ENCODE measurements at regions not wholly inside any gene's neighbourhood (a gene's known extent, or its start where the extent isn't known, plus 50 kb on each side); places are given as distances from the start of the nearest gene placed in this dataset.

DNA sequence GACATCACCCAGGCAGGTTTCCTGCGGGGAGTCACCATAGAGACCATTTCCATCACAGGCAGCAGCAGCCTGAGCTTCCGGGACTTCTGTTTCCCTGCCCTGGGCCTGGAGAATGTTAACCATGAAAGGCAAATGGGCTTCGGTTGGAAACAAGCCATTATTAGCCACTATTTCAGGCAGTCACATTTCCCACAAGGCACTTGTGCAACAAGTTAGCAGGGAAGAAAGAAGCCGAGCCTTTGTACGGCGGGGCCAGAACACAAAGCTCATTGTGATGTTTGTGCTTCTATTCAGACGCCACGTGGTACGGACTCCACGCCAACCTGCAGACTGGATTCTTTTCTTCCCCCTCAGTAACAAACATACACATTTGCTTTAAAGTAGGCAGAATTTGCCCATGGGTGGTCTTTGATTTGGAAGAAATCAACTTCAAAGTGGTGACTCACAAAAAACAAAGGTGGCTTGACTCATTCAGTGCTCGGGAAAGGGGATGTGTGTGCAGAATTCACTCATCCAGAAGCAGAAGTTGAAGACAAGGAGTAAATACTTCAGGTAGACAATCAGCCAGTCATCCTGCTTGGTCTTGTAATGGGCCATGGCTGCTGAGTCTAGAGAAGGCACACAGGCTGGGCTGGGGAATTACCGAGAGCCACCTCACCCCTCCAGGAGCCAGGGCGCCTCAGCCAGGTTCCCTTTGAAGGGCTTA lies 154.2 kb upstream of the PRMT8 start:
- DNase-seq (ENCODE audit: low spot score): no peak

- DNase-seq (ENCODE audit: low spot score): no peak
Measured at GRCh38 chr12:3337944-3338343, 153.1 kb upstream of the PRMT8 start.

GRCh38 chr12:3339221-3339620 lies 151.8 kb upstream of the PRMT8 start:
- no peak for DNase-seq (ENCODE audit: low spot score)

- no peak for DNase-seq (ENCODE audit: low spot score)
Measured at GRCh38 chr12:3341594-3341993, 149.4 kb upstream of the PRMT8 start.

DNA sequence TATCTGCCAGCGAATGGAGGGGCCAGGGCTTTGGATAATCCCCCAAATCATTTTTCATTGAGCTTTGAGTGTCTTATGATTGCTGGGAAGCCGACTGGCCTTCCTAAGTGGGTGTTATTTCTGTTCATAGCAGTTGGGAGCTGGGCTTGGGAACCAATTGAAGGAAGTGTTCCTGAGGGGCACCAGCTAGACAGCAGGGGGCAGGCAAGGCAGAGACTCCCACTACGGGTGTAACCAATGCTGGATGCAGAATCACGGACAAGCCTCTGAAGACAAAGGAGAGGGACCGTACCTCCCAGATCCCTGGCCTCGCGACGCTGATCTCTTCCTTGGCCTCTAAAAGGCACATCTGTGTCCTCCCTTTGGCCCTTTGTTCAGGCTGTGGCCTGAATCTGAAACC lies 149.0 kb upstream of the PRMT8 start:
- DNase-seq (ENCODE audit: low spot score): peak; percentile 3

DNA sequence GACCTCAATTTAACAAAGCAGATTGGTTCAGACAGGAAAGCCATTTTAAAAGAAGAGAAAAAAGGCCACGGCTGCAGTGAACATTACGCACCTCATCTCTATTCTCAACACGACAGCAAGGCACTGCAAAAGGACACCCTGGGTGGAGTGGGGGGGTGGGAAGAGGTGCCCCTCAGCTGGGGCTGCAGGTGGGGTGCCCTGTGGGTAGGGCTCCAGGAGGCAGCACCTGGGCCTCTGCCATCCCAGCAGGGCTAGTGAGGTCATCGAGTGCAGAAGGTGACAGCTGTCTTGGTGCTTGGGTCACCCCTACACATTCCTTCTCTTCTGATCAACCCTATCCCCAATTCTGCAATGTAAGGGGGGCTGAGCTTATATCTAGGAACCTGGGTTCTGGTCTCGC lies 142.9 kb upstream of the PRMT8 start:
- no peak for DNase-seq (ENCODE audit: low spot score)

- no peak for DNase-seq (ENCODE audit: low spot score)
Measured at GRCh38 chr12:3350432-3350831, 140.6 kb upstream of the PRMT8 start.

GRCh38 chr12:3351731-3352130 lies 139.3 kb upstream of the PRMT8 start:
- DNase-seq (ENCODE audit: low spot score): no peak

DNA sequence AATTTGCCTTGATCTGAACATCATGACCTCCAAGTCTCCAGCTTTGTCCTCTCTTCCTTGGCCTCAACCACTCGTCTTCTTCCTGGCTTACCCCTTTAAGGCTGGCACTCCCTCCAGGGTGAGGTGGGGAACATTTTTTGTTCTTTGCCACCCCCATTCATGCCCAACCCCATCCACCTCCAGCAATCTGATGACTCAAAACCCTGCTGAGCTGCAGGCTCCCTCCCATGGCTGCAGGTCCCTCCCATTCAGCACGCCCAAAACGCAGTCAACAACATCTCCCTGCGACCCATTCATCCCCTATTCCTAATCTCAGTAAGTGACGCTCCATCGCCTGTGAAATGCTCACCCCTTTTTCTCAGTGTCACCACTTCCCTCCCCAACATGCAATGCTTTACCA lies 138.8 kb upstream of the PRMT8 start:
- DNase-seq (ENCODE audit: low spot score): no peak

DNA sequence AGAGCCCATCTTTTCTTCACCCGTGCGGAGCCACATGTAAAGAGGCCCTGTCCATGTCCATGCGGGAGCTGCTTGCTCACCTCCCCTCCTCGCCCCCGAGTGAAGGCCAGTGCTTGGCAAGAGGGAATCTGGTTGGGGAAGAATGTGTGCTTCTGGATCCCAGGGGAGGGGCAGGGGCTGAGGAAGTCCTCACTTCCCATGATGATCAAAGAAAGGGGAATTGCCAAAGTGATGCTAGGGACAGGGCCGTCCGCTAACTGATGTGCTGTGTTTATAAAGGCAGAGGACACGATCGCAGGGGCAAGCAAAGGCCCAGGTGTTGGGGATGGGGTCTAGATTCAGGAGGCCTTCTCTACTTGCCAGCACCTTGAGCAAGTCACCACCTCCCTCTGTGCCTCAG lies 137.4 kb upstream of the PRMT8 start:
- no peak for DNase-seq (ENCODE audit: low spot score)

GRCh38 chr12:3354586-3354985 lies 136.4 kb upstream of the PRMT8 start:
- DNase-seq (ENCODE audit: low spot score): no peak

- no peak for DNase-seq (ENCODE audit: low spot score)
Measured at GRCh38 chr12:3355378-3355900, 135.6 kb upstream of the PRMT8 start.

DNA sequence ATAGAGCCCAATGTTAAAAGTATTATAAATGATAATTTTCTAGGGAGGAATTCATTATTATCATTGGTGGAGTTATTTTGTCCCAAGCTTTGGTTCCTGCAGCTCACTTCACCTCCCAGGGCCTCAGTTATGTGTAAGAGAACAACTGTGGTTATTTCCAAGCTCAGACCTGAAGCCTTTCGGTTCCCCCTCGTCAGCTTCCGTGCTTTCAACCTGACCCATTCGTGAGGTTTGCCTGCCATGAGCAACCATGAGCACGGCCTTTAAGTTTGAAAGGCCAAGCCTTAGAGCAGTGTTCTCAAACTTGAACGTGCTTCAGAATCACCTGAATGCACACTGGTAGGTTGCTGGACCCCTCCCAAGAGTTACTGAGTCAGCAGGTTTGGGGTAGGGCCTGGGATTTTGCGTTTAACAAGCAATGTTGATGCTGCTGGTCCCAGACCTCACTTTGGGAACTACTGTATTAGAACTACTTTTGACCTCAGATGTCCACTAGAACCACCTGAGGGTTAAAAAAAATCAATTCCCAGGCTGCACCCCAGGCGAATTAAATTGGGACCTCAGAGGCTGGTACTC lies 133.0 kb upstream of the PRMT8 start:
- DNase-seq (ENCODE audit: low spot score): no peak

- DNase-seq (ENCODE audit: low spot score): no peak
Measured at GRCh38 chr12:3359478-3359877, 131.5 kb upstream of the PRMT8 start.

GRCh38 chr12:3361146-3361545 lies 129.9 kb upstream of the PRMT8 start:
- DNase-seq (ENCODE audit: low spot score): no peak

DNA sequence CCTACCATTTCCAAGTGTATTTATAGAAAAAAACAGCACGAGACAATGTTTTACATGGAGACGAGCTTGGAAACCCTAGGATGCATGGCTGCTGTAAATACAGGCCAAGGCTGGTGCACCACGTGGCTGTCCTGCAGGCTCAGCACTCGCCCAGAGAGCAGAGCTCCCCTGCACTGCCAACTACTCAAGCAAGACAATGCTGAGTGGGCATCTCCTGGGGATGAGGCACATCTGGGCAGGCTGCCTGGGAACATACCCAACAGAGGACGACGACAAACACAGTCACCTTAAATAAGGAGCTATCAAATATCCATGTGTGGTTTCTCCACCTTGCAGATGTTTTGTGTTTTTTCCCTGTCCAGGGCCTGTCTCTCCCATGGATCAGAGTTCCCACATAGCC lies 128.3 kb upstream of the PRMT8 start:
- DNase-seq (ENCODE audit: low spot score): no peak

GRCh38 chr12:3363608-3364007 lies 127.4 kb upstream of the PRMT8 start:
- DNase-seq (ENCODE audit: low spot score): peak; percentile 2

DNA sequence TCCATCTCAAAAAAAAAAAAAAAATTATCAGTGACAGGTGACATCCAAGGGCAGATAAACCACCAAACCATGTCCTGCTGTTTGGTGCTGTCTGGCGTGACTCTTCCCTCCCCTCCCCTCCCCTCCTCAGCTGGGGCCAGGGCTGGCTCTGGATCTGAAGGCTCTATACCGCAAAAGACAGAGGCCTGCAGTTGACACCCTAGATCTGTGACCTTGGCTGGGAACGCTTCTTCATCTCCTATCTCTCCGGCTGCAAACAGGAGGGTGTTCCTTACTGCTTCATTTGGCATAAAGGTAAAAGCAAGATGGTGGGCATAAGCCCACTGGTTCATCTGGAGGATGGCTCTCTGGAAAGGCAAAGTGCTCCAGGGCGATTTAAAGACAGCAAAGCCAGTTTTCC lies 126.8 kb upstream of the PRMT8 start:
- DNase-seq (ENCODE audit: low spot score): no peak

DNA sequence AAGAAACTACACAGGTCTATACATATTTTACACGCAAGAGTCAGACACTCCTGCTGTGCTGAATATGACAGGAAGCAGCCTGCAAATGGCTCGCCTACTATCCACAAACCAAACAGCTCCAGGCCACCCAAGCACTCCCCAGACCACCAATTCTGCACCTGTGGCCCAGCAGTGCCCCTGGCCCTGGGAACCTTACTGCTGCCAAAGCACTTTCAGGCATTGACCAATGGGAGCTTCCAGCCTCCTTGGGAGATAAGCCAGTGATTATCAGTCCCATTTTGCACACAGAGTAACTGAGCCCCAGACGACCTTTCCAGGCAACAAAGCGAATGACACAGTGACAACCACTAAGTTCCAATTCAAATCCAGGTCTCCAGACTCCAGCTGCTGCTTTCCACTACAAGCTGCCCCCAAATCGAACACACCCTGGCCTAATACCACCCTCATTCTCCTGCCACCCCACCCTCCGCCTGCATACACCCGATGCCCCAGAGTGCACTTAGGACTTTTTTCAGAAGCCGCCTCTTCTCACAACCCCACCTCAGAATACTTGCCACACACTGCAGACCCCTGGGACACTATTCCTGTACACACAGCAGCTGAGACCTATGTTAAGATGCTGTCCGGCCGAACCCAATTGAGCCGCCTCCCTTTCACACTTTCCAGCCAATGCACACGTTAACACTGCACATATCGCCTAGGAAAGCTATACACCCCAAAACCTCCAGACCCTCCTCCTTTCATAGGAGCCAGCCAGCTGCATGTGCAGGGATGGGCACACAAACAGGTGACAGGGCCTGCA lies 126.1 kb upstream of the PRMT8 start:
- DNase-seq (ENCODE audit: low spot score): no peak

DNA sequence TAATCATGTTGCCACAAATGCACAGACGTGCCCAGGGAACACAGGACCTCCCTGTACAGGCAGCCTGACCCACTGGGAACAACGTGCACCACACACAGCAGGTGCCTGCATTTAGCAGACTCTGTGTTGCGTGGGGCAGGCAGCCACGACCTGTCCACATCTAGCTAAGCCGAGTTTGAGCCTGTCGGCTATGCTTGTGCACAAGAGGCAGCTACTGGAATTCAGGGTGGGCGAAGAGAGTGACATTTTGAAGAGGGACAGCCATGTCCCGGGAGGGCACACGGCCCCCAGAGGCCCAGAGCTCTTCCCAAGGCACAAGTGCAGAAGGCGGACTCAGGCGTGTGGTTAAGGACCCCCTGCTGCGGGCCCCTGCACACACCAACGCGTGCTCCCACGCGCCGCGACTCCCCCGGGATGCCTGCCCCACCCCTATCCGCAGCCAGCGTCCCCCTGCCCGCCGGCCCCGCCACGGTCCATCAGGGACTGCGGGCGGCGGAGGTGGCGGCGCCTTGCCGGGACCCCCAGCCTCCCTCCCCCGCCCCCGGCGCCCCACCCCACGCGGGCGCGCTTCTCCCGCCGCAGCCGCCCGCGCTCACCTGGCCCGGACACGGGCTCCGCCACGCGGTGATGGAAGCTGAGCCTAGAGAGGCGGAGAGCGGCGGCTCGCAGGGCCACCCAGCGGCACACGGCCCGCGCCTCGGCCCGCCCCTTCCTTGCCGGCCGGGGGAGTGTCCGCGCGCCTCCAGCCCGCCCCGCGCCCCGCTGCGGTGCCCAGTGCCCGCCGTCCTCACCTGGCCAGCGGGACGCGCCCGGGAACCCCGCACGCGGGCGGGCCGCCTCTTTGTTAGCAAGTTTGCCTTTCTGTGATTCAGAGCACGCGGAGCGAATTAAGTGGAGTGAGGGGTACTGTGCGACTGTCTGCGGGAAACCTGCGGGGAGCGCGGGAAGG lies 125.3 kb upstream of the PRMT8 start:
- no peak for DNase-seq (ENCODE audit: low spot score)

- no peak for DNase-seq (ENCODE audit: low spot score)
Measured at GRCh38 chr12:3366451-3367110, 124.4 kb upstream of the PRMT8 start.
